ENCODE measurements at regions not wholly inside any gene's neighbourhood (a gene's known extent, or its start where the extent isn't known, plus 50 kb on each side); places are given as distances from the start of the nearest gene placed in this dataset.

- Histone ChIP-seq H2BK15ac (ENCODE audit: low read length) (no peak overlapping the region), H4K91ac (ENCODE audit: low read depth, low read length, poor library complexity) (no peak overlapping the region), H2AK5ac (ENCODE audit: low read depth, low read length) (no peak overlapping the region), H4K8ac (ENCODE audit: low read depth, low read length) (no peak overlapping the region), H3K36me3 (replicated peaks in 1 of 2; ENCODE audit: control insufficient read depth in 2 of 2, insufficient read depth in 2 of 2, low read length in 2 of 2) (no peaks in the 10 kb centered on the region), H3K27me3 (ENCODE audit: control insufficient read depth in 3 of 3, insufficient read depth in 3 of 3, low read depth in 1 of 3, low read length in 3 of 3) (no peaks in the 10 kb centered on the region), H3K27ac (replicated peaks; ENCODE audit: low read length) (no peak overlapping the region), H3K14ac (ENCODE audit: low read length) (no peak overlapping the region), H2AFZ (ENCODE audit: low read length) (peak overlapping the region; percentile 53), H3K18ac (ENCODE audit: low read length) (no peak overlapping the region), H2BK5ac (ENCODE audit: low read length) (no peak overlapping the region), H3K4me3 (ENCODE audit: low read length in 2 of 2) (no peak overlapping the region), H2BK12ac (ENCODE audit: low read length) (no peak overlapping the region), H3K79me1 (ENCODE audit: low read depth, low read length) (no peaks in the 10 kb centered on the region), H3K23ac (ENCODE audit: low read depth, low read length, poor library complexity) (no peak overlapping the region), H3K4me2 (ENCODE audit: insufficient read depth, low read length, poor library complexity, severe bottlenecking) (no peak overlapping the region), H3K4me1 (ENCODE audit: control insufficient read depth in 2 of 2, insufficient read depth in 1 of 2, low read depth in 1 of 2, low read length in 2 of 2) (peaks cover 0 to 3% of the 10 kb centered on the region in 2 donors), H2BK120ac (ENCODE audit: low read depth, low read length) (no peak overlapping the region), H3K9ac (ENCODE audit: low read depth, low read length, poor library complexity) (no peak overlapping the region), H3K4ac (ENCODE audit: low read length) (no peak overlapping the region), H3K9me3 (replicated peaks in 1 of 2; ENCODE audit: control insufficient read depth in 2 of 2, insufficient read depth in 1 of 2, low read depth in 1 of 2, low read length in 2 of 2) (no peaks in the 10 kb centered on the region)
- WGBS, 2 donors (ENCODE audit: extremely low coverage in 2 of 2, insufficient read length in 2 of 2, insufficient replicate concordance in 1 of 2): no CpG with 5 or more reads among the region's 3 CpGs
- DNase-seq (ENCODE audit: low spot score): no peak
Observed at GRCh38 chr7:49091089-49091488, 166.7 kb downstream of the CDC14C start.

GRCh38 chr7:49091519-49091918 is 167.2 kb downstream of the CDC14C start:
- H2AFZ ChIP-seq (ENCODE audit: low read length): peak overlapping the region; percentile 53
- no CpG with 5 or more reads among the region's 2 CpGs for WGBS, 2 donors (ENCODE audit: extremely low coverage in 2 of 2, insufficient read length in 2 of 2, insufficient replicate concordance in 1 of 2)
- H2BK120ac ChIP-seq (ENCODE audit: low read depth, low read length): no peak overlapping the region

GRCh38 chr7:49093218-49093617 is 168.9 kb downstream of the CDC14C start:
- no peaks in the 10 kb centered on the region for H3K27me3 ChIP-seq (ENCODE audit: control insufficient read depth in 3 of 3, insufficient read depth in 3 of 3, low read depth in 1 of 3, low read length in 3 of 3)
- no peak overlapping the region for H2AK5ac ChIP-seq (ENCODE audit: low read depth, low read length)
- no peak overlapping the region for H4K8ac ChIP-seq (ENCODE audit: low read depth, low read length)
- no peak overlapping the region for H2BK120ac ChIP-seq (ENCODE audit: low read depth, low read length)
- H3K4me2 ChIP-seq (ENCODE audit: insufficient read depth, low read length, poor library complexity, severe bottlenecking): no peak overlapping the region
- H2BK15ac ChIP-seq (ENCODE audit: low read length): no peak overlapping the region
- H3K4me1 ChIP-seq (ENCODE audit: control insufficient read depth in 2 of 2, insufficient read depth in 1 of 2, low read depth in 1 of 2, low read length in 2 of 2): peaks cover 0 to 3% of the 10 kb centered on the region in 2 donors
- no peak overlapping the region for H3K4me3 ChIP-seq (ENCODE audit: low read length in 2 of 2)
- H3K9me3 ChIP-seq (replicated peaks in 1 of 2; ENCODE audit: control insufficient read depth in 2 of 2, insufficient read depth in 1 of 2, low read depth in 1 of 2, low read length in 2 of 2): peaks cover 0 to 2% of the 10 kb centered on the region in 2 donors
- no peak overlapping the region for H3K27ac ChIP-seq (replicated peaks; ENCODE audit: low read length)
- no peak for DNase-seq (ENCODE audit: low spot score)
- no peaks in the 10 kb centered on the region for H3K79me1 ChIP-seq (ENCODE audit: low read depth, low read length)
- no CpG with 5 or more reads among the region's 1 CpG for WGBS, 2 donors (ENCODE audit: extremely low coverage in 2 of 2, insufficient read length in 2 of 2, insufficient replicate concordance in 1 of 2)
- no peak overlapping the region for H3K18ac ChIP-seq (ENCODE audit: low read length)
- no peak overlapping the region for H2BK5ac ChIP-seq (ENCODE audit: low read length)
- H2AFZ ChIP-seq (ENCODE audit: low read length): no peak overlapping the region
- H3K36me3 ChIP-seq (replicated peaks in 1 of 2; ENCODE audit: control insufficient read depth in 2 of 2, insufficient read depth in 2 of 2, low read length in 2 of 2): no peaks in the 10 kb centered on the region
- H4K91ac ChIP-seq (ENCODE audit: low read depth, low read length, poor library complexity): no peak overlapping the region
- no peak overlapping the region for H3K23ac ChIP-seq (ENCODE audit: low read depth, low read length, poor library complexity)
- H3K14ac ChIP-seq (ENCODE audit: low read length): no peak overlapping the region
- no peak overlapping the region for H2BK12ac ChIP-seq (ENCODE audit: low read length)
- no peak overlapping the region for H3K9ac ChIP-seq (ENCODE audit: low read depth, low read length, poor library complexity)
- no peak overlapping the region for H3K4ac ChIP-seq (ENCODE audit: low read length)

More at GRCh38 chr7:49091519-49091918, 167.2 kb downstream of the CDC14C start:
- Histone ChIP-seq H2AK5ac (ENCODE audit: low read depth, low read length) (no peak overlapping the region), H2BK12ac (ENCODE audit: low read length) (no peak overlapping the region), H3K14ac (ENCODE audit: low read length) (no peak overlapping the region), H3K27ac (replicated peaks; ENCODE audit: low read length) (no peak overlapping the region), H3K9me3 (replicated peaks in 1 of 2; ENCODE audit: control insufficient read depth in 2 of 2, insufficient read depth in 1 of 2, low read depth in 1 of 2, low read length in 2 of 2) (no peaks in the 10 kb centered on the region), H3K4me1 (ENCODE audit: control insufficient read depth in 2 of 2, insufficient read depth in 1 of 2, low read depth in 1 of 2, low read length in 2 of 2) (peaks cover 0 to 3% of the 10 kb centered on the region in 2 donors), H3K9ac (ENCODE audit: low read depth, low read length, poor library complexity) (no peak overlapping the region), H3K79me1 (ENCODE audit: low read depth, low read length) (no peaks in the 10 kb centered on the region), H4K91ac (ENCODE audit: low read depth, low read length, poor library complexity) (no peak overlapping the region), H3K4ac (ENCODE audit: low read length) (no peak overlapping the region), H2BK5ac (ENCODE audit: low read length) (no peak overlapping the region), H3K36me3 (replicated peaks in 1 of 2; ENCODE audit: control insufficient read depth in 2 of 2, insufficient read depth in 2 of 2, low read length in 2 of 2) (no peaks in the 10 kb centered on the region), H3K27me3 (ENCODE audit: control insufficient read depth in 3 of 3, insufficient read depth in 3 of 3, low read depth in 1 of 3, low read length in 3 of 3) (no peaks in the 10 kb centered on the region), H3K23ac (ENCODE audit: low read depth, low read length, poor library complexity) (no peak overlapping the region), H3K4me2 (ENCODE audit: insufficient read depth, low read length, poor library complexity, severe bottlenecking) (no peak overlapping the region), H2BK15ac (ENCODE audit: low read length) (no peak overlapping the region), H3K4me3 (ENCODE audit: low read length in 2 of 2) (no peak overlapping the region), H4K8ac (ENCODE audit: low read depth, low read length) (no peak overlapping the region), H3K18ac (ENCODE audit: low read length) (no peak overlapping the region)
- DNase-seq (ENCODE audit: low spot score): no peak

DNA sequence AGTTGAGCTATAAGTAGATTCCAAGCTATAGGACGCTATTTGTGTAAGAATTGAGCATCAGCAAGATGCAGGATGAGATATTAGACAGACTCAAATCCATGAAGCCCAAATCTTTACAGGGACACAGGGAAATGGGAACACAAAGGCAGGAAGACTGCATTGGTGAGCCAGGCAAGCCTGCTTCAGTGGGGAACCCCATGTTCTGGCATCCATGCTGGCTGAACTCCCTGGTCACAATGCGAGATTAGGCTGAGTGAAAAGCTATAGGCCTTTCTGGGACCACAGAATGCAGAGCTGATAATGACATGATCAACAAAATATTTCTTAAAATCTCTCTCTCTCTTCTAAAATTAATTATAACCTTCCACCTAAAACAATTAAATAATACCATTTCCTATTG is 170.5 kb downstream of the CDC14C start:
- Histone ChIP-seq H3K36me3 (replicated peaks in 1 of 2; ENCODE audit: control insufficient read depth in 2 of 2, insufficient read depth in 2 of 2, low read length in 2 of 2) (no peaks in the 10 kb centered on the region), H4K8ac (ENCODE audit: low read depth, low read length) (no peak overlapping the region), H2BK120ac (ENCODE audit: low read depth, low read length) (no peak overlapping the region), H3K9me3 (replicated peaks in 1 of 2; ENCODE audit: control insufficient read depth in 2 of 2, insufficient read depth in 1 of 2, low read depth in 1 of 2, low read length in 2 of 2) (peaks cover 0 to 2% of the 10 kb centered on the region in 2 donors), H2BK15ac (ENCODE audit: low read length) (no peak overlapping the region), H3K4ac (ENCODE audit: low read length) (no peak overlapping the region), H2BK12ac (ENCODE audit: low read length) (no peak overlapping the region), H2AK5ac (ENCODE audit: low read depth, low read length) (no peak overlapping the region), H3K23ac (ENCODE audit: low read depth, low read length, poor library complexity) (no peak overlapping the region), H3K27ac (replicated peaks; ENCODE audit: low read length) (no peak overlapping the region), H3K14ac (ENCODE audit: low read length) (no peak overlapping the region), H3K27me3 (ENCODE audit: control insufficient read depth in 3 of 3, insufficient read depth in 3 of 3, low read depth in 1 of 3, low read length in 3 of 3) (no peaks in the 10 kb centered on the region), H3K79me1 (ENCODE audit: low read depth, low read length) (no peaks in the 10 kb centered on the region), H2AFZ (ENCODE audit: low read length) (peak overlapping the region; percentile 53), H2BK5ac (ENCODE audit: low read length) (no peak overlapping the region), H3K18ac (ENCODE audit: low read length) (no peak overlapping the region), H3K9ac (ENCODE audit: low read depth, low read length, poor library complexity) (no peak overlapping the region), H4K91ac (ENCODE audit: low read depth, low read length, poor library complexity) (no peak overlapping the region), H3K4me3 (ENCODE audit: low read length in 2 of 2) (no peak overlapping the region), H3K4me2 (ENCODE audit: insufficient read depth, low read length, poor library complexity, severe bottlenecking) (no peak overlapping the region), H3K4me1 (ENCODE audit: control insufficient read depth in 2 of 2, insufficient read depth in 1 of 2, low read depth in 1 of 2, low read length in 2 of 2) (peaks cover 3 to 4% of the 10 kb centered on the region in 2 donors)
- no CpG with 5 or more reads among the region's 2 CpGs for WGBS, 2 donors (ENCODE audit: extremely low coverage in 2 of 2, insufficient read length in 2 of 2, insufficient replicate concordance in 1 of 2)
- DNase-seq (ENCODE audit: low spot score): no peak

Measured in neuronal stem cell (in vitro differentiated cells).